SK-N-MC (cell line): ENCODE measurements at regions not wholly inside any gene's neighbourhood (a gene's known extent, or its start where the extent isn't known, plus 50 kb on each side); places are given as distances from the start of the nearest gene placed in this dataset.
"Not testable (repeated sequence)": the region's sequence is repeated elsewhere in the genome, so short reads cannot be mapped to it uniquely, and the experiment has no call there.

Source experiments
- DNase-seq: peaks from one replicate; pipeline ENCODE4 v3.0.0-alpha.2; 2011; ENCODE audit warnings: low read depth, low spot score
- H3K27ac ChIP-seq: fragments of 200-600 bp; sonication (generic); 2 replicates; pipeline ENCODE4 v1.5.1; 2016; ENCODE audit warnings: mixed run types
- H3K36me3 ChIP-seq: fragments of 200-600 bp; sonication (generic); 2 replicates; pipeline ENCODE4 v1.6.1; 2017; ENCODE audit warnings: antibody characterized with exemption, low read length, mixed read lengths; ENCODE audit not compliant: insufficient read depth
- H3K4me3 ChIP-seq: fragments of 200-600 bp; sonication (generic); 2 replicates; pipeline ENCODE4 v1.5.1; 2016
- H3K9ac ChIP-seq: fragments of 200-600 bp; sonication (generic); 2 replicates; pipeline ENCODE4 v1.8.0; 2017; ENCODE audit warnings: mixed run types, mixed read lengths; ENCODE audit not compliant: insufficient read length
- H3K9me3 ChIP-seq: fragments of 200-600 bp; sonication (generic); 2 replicates; pipeline ENCODE4 v1.6.1; 2017; ENCODE audit warnings: low read depth, mild to moderate bottlenecking, antibody characterized with exemption, low read length, moderate library complexity, mixed read lengths
- EZH2 ChIP-seq: fragments of 200-600 bp; sonication (generic); IDR thresholded peaks from one replicate; pipeline ENCODE4 v1.6.1; 2017; ENCODE audit warnings: antibody characterized with exemption
- FOXP2 ChIP-seq: optimal IDR thresholded peaks from 2 replicates; pipeline ENCODE3; 2011; ENCODE audit warnings: mild to moderate bottlenecking, moderate library complexity; ENCODE audit not compliant: insufficient read depth; ENCODE audit errors: extremely low read length, control extremely low read depth
- POLR2AphosphoS5 ChIP-seq: IDR thresholded peaks from 2 replicates; pipeline ENCODE4 v1.6.1; 2012; ENCODE audit warnings: mild to moderate bottlenecking, low read depth, low read length, borderline replicate concordance

- Histone ChIP-seq H3K4me3 (no peak overlapping the region), H3K9me3 (no peaks in the 10 kb centered on the region), H3K9ac (no peak overlapping the region), H3K36me3 (no peaks in the 10 kb centered on the region), H3K27ac (no peak overlapping the region)
- DNase-seq: no peak
- no peak for TF ChIP-seq EZH2
- TF ChIP-seq FOXP2: no peak
- TF ChIP-seq POLR2AphosphoS5: no peak
These were observed 101.2 kb downstream of the SMPDL3A start for GRCh38 chr6:122890250-122890649.

GRCh38 chr6:122894791-122895190 is 101.2 kb upstream of the CLVS2 start:
- no peak for TF ChIP-seq EZH2
- TF ChIP-seq POLR2AphosphoS5: no peak
- no peak for TF ChIP-seq FOXP2
- no peak overlapping the region for H3K9ac ChIP-seq
- no peak overlapping the region for H3K4me3 ChIP-seq
- no peaks in the 10 kb centered on the region for H3K36me3 ChIP-seq
- no peak overlapping the region for H3K27ac ChIP-seq
- no peaks in the 10 kb centered on the region for H3K9me3 ChIP-seq
- DNase-seq: no peak

- H3K4me3 ChIP-seq: no peak overlapping the region
- DNase-seq: no peak
- no peak for TF ChIP-seq FOXP2
- no peak for TF ChIP-seq POLR2AphosphoS5
- TF ChIP-seq EZH2: no peak
- no peak overlapping the region for H3K9ac ChIP-seq
- H3K36me3 ChIP-seq: no peaks in the 10 kb centered on the region
- H3K9me3 ChIP-seq: no peaks in the 10 kb centered on the region
- H3K27ac ChIP-seq: no peak overlapping the region
These were observed 93.7 kb upstream of the CLVS2 start for GRCh38 chr6:122902326-122902725.

- H3K9ac ChIP-seq: no peak overlapping the region
- H3K36me3 ChIP-seq: no peaks in the 10 kb centered on the region
- H3K27ac ChIP-seq: no peak overlapping the region
- no peak for TF ChIP-seq EZH2
- TF ChIP-seq POLR2AphosphoS5: no peak
- TF ChIP-seq FOXP2: no peak
- no peak overlapping the region for H3K4me3 ChIP-seq
- H3K9me3 ChIP-seq: no peaks in the 10 kb centered on the region
- DNase-seq: no peak
These were observed 92.6 kb upstream of the CLVS2 start for GRCh38 chr6:122903266-122903915.

GRCh38 chr6:122904166-122904565 is 91.9 kb upstream of the CLVS2 start:
- Histone ChIP-seq H3K36me3 (no peaks in the 10 kb centered on the region), H3K9ac (no peak overlapping the region), H3K4me3 (no peak overlapping the region), H3K9me3 (no peaks in the 10 kb centered on the region), H3K27ac (no peak overlapping the region)
- DNase-seq: no peak
- TF ChIP-seq FOXP2 (no peak), POLR2AphosphoS5 (no peak), EZH2 (no peak)

DNA sequence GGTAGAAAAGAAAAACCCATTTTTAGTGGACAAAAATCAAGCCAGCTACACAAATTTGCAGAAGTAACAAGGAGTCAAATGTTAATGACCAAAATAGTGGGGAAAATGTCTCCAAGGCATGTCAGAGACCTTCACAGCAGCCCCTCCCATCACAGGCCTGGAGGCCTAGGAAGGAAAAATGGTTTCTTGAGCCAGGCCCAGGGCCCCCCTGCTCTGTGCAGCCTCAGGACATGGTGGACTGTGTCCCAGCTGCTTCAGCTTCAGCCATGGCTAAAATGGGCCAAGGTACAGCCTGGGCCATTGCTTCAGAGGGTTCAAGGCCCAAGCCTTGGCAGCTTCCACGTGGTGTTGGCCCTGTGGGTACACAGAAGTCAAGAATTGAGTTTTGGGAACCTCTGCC is 82.5 kb upstream of the CLVS2 start:
- no peak overlapping the region for H3K9ac ChIP-seq
- TF ChIP-seq POLR2AphosphoS5: no peak
- no peak for TF ChIP-seq EZH2
- TF ChIP-seq FOXP2: no peak
- no peak for DNase-seq
- H3K36me3 ChIP-seq: no peaks in the 10 kb centered on the region
- H3K27ac ChIP-seq: no peak overlapping the region
- no peaks in the 10 kb centered on the region for H3K9me3 ChIP-seq
- H3K4me3 ChIP-seq: no peak overlapping the region

DNA sequence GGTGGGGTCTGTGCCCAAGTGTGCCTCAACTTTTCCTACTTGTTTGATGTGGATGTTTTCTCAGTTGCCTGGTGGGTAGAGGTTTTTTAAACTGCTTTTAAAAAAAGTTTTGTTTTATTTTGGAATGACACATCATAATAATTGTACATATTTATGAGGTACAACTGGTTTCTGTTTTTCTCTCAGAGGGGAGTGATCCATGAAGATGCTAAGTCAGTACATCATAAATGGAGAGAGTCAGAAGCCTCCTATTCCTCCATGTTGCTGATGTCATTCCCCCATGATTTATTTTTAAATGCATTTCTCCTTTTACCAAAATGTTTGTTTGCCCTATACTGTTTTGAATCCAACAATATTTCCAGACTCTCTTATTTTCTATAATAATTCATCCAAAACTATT is 77.3 kb upstream of the CLVS2 start:
- Histone ChIP-seq H3K4me3 (no peak overlapping the region), H3K27ac (no peak overlapping the region), H3K9ac (no peak overlapping the region), H3K9me3 (no peaks in the 10 kb centered on the region), H3K36me3 (no peaks in the 10 kb centered on the region)
- no peak for DNase-seq
- no peak for TF ChIP-seq FOXP2
- no peak for TF ChIP-seq POLR2AphosphoS5
- no peak for TF ChIP-seq EZH2

DNA sequence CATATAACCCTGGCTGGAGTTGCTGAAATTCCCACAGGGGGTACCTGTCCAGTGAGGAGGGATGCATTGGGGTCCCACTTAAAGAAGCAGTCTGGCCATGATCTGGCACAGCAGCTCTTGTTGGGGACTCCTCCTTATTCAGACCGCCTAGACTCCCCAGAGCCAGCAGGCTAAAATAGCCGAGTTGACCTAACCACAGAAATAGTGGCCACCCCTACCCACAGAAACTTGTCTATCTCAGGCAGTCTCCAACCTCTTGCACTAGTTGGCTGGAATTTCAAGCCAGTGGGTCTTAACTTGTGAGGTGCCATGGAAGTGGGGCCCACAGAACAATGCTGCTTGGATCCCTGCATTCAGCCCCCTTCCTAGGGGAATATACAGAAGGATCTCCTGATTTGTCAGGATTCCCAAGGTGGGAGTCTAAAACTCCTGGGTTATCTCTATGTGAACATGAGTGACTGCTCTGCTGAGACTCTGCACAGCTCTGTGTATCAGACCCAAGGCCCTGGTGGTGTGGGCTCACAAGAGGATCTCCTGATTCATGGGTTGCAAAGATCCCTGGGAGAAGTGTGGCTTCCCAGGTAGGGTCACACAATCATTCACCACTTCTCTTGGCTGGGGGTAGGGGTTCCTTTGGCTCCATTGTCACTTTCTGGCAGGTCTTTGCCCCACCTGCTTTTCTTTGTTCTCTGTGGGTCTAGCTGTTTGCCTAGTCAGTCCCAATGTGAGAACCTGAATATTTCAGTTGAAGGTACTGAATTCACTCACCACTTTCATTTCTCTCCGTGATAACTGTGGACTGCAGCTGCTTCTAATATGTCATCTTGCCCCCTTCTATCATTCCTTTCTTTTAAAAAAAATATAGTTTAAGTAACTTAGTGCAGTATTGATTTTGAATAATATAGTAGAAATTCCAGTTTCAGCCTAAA is 65.5 kb upstream of the CLVS2 start:
- TF ChIP-seq POLR2AphosphoS5 (no peak), EZH2 (no peak), FOXP2 (no peak)
- Histone ChIP-seq H3K9ac (no peak overlapping the region), H3K27ac (no peak overlapping the region), H3K4me3 (no peak overlapping the region), H3K36me3 (no peaks in the 10 kb centered on the region), H3K9me3 (no peaks in the 10 kb centered on the region)
- DNase-seq: no peak

- Histone ChIP-seq H3K27ac (no peak overlapping the region), H3K9ac (no peak overlapping the region), H3K9me3 (no peaks in the 10 kb centered on the region), H3K36me3 (no peaks in the 10 kb centered on the region), H3K4me3 (no peak overlapping the region)
- no peak for DNase-seq
- no peak for TF ChIP-seq FOXP2
- no peak for TF ChIP-seq POLR2AphosphoS5
- no peak for TF ChIP-seq EZH2
These were observed 64.1 kb upstream of the CLVS2 start for GRCh38 chr6:122931916-122932315.

GRCh38 chr6:122944936-122945335 is 51.1 kb upstream of the CLVS2 start:
- H3K9ac ChIP-seq, H3K36me3 ChIP-seq, H3K4me3 ChIP-seq, H3K27ac ChIP-seq, DNase-seq, H3K9me3 ChIP-seq: not testable (repeated sequence)
